ENCODE measurements at regions not wholly inside any gene's neighbourhood (a gene's known extent, or its start where the extent isn't known, plus 50 kb on each side); places are given as distances from the start of the nearest gene placed in this dataset.

- TF ChIP-seq, protein P1, sequence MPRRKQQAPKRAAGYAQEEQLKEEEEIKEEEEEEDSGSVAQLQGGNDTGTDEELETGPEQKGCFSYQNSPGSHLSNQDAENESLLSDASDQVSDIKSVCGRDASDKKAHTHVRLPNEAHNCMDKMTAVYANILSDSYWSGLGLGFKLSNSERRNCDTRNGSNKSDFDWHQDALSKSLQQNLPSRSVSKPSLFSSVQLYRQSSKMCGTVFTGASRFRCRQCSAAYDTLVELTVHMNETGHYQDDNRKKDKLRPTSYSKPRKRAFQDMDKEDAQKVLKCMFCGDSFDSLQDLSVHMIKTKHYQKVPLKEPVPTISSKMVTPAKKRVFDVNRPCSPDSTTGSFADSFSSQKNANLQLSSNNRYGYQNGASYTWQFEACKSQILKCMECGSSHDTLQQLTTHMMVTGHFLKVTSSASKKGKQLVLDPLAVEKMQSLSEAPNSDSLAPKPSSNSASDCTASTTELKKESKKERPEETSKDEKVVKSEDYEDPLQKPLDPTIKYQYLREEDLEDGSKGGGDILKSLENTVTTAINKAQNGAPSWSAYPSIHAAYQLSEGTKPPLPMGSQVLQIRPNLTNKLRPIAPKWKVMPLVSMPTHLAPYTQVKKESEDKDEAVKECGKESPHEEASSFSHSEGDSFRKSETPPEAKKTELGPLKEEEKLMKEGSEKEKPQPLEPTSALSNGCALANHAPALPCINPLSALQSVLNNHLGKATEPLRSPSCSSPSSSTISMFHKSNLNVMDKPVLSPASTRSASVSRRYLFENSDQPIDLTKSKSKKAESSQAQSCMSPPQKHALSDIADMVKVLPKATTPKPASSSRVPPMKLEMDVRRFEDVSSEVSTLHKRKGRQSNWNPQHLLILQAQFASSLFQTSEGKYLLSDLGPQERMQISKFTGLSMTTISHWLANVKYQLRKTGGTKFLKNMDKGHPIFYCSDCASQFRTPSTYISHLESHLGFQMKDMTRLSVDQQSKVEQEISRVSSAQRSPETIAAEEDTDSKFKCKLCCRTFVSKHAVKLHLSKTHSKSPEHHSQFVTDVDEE (CRISPR knock-in tag; IDR thresholded peaks at IDR 0.05) = no peak
- TF ChIP-seq ZFP30 (CRISPR knock-in tag; IDR thresholded peaks at IDR 0.05) (no peak), PPARA (CRISPR knock-in tag; IDR thresholded peaks at IDR 0.05; ENCODE audit: borderline replicate concordance) (no peak), BACH2 (CRISPR knock-in tag; IDR thresholded peaks at IDR 0.05; ENCODE audit: borderline replicate concordance) (no peak), TOX (CRISPR knock-in tag; IDR thresholded peaks at IDR 0.05; ENCODE audit: borderline replicate concordance) (no peak), ZFP3 (CRISPR knock-in tag; IDR thresholded peaks at IDR 0.05) (no peak), ISL1 (CRISPR knock-in tag; IDR thresholded peaks at IDR 0.05) (peak; percentile 56)
Observed at GRCh38 chr12:79988368-79988767, 53.5 kb upstream of the PPP1R12A start.

Measured in SK-N-SH treated with all-trans-retinoic acid at 6 μM for 48 hours (cell line).